GM19351 (cell line): ENCODE measurements at regions not wholly inside any gene's neighbourhood (a gene's known extent, or its start where the extent isn't known, plus 50 kb on each side); places are given as distances from the start of the nearest gene placed in this dataset.

Source experiments
- ATAC-seq: cut with Tn5 transposase; IDR thresholded peaks from one replicate; pipeline ENCODE4 v1.9.1; 2021; ENCODE audit warnings: mild to moderate bottlenecking, moderate library complexity; ENCODE audit not compliant: unreplicated experiment

DNA sequence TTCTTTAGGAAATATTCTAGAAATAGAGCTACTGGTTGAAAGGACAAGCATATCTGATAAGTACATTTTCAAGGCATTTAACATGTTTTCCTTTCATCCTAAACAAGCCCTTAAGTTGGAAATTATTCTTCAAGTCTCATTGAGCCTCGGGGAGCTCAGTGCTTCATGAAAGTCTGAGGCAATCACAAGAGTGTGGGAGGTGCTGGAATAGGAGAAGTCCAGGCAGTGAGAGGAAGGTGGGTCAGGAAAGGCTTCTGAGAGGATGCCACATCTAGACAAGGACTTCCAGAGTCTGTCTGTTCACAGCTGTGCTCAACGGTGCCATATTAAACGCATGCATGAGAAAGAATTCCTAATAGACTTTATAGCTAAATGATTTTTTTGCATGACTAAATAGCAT is 69.8 kb downstream of the CD83 start:
- no peak for ATAC-seq

DNA sequence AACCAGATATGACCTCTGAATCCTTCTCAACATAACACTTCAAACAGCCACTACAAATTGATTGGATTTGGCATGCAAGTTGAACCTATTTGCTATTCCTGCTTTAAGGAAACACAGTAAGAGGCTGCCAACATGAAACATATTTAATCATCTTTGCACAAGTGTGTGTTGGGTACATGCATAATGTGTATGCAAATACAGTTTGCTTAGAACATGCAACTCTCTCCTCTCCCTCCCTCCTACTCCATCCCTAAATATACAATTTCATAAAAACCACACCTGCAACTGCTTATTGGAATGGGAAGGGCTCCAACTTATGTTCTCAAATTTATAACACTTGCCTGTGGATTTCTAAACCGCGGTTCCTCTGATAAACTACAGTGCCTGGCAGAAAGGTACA is 71.5 kb downstream of the CD83 start:
- ATAC-seq = no peak

DNA sequence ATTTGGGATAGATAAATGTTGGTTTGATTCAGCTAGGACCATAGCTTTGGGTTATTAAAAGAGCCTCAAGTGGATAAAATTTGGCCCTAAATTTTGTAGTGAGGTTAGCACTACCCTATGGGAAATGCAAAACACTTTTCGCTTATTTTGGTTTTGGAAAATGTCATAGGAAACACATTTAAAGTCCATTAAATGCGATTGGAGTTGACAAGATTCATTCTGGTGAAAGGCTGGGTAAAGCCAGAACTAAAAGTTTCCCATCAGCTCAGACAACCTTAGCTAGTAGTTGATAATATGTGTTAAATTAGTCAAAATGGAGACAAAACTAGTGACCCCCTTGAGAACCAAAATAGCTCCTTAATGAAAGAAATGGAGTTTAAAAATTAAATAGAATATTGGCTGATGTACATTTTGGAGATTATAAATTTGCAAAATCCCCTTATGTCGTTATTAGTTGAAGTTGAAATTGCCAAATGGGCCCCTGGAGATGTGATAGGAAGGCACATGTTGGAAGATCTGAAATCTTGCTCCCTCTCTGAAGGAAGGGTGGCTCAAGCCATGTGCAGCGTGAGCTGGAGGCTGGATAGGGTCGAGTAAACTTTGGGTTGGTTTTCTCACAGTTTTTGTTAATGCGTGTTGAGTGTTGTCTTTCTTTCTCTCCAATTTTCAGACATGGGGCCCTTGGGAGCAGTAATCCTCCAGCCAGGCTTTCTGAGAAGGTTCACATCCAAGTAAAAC is 72.8 kb downstream of the CD83 start:
- no peak for ATAC-seq

DNA sequence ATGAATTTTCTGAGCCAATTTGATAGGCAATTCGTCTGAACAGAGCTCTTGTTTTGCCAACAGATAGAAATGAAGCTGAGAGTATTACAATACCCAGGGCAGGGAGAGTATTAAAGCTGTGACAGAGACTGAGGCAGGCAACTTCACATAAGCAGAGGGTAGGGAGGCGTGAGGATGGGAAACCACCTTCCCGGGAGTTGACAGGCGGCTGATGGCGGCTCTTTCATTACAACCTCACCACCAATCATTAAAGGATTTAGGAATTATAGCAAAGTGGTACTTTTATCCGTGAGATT is 73.3 kb downstream of the CD83 start:
- ATAC-seq = no peak

DNA sequence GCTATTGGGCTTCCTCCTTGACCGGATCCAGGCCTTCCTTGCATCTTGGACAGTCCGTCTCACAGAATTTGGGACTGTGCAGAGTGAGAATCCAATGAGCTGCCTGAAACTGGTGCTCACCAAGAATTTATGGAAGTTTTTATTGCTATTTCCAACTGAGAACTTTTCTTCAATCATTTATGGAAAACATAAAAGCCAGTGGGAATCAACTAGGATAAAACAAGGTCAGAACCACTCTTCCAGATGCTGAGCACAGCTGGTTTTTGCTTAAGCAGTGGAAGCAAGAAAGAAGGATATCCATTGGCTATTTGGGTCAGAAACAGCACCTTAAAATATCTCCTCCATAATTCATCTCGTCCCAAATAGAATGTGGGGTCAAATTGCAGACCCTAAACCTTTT is 74.2 kb downstream of the CD83 start:
- ATAC-seq = no peak

DNA sequence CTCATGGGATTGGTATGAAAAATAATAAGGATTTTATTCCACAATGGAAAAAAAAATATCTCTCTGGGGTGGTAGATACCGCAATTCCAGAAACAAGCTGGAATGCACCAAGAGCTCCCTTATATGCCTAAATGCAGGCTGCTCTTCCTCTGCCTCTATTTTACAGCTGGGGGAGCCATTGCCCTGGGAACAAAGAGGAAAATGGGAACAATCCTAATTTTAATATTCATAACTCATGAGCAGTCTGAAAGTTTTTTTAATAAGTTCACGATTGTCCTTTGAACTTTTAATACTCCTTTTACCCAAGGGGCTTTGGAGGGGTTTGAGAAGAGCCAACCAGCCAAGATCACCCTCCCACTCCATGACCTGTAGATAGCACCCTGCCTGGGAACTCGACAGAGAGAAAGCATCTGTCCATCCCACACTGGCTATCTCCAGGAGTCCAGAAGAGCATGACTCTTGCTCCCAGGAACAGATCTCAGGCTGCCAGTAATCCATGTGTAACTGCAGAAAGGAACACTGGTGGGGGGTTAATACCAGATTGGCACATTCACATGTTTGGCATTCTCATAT is 74.7 kb downstream of the CD83 start:
- no peak for ATAC-seq

DNA sequence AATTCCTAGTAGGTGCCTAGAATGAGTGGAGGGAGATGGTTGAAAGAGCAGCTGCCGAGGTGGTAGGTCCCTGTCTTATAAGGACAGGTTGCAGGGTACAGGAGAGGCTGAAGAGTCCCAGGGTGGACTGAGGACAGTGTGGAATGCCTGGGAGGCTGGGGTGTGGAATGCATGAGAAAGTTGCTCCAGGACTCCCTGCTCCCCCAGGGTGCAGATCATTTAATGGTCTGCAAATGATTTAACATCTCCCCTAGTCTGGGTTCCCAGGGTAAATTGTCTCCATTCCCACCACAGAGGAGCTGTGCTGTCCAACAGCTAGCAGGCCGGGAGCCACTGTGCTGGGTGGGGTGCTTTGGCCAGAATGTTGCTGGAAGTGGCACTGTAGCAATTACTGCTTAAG is 76.0 kb downstream of the CD83 start:
- no peak for ATAC-seq

DNA sequence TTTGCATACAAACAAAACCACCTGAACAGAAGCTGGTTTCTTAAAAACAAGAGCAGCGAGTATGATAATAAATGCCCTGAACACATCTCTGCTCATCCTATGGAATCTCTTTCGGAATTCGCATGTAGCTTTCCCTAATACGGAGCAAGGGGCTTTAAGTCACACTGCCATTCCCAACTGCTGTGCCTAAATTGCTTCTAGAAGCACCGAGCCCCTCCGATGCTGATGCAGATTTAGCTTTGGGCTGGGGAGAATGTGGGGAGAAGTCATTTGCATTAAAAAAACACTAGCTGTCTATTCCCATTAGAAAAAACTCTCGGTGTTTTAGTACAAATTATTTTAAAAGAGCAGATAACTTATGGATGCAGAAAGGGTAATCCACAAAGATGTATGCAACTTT is 76.9 kb downstream of the CD83 start:
- no peak for ATAC-seq

DNA sequence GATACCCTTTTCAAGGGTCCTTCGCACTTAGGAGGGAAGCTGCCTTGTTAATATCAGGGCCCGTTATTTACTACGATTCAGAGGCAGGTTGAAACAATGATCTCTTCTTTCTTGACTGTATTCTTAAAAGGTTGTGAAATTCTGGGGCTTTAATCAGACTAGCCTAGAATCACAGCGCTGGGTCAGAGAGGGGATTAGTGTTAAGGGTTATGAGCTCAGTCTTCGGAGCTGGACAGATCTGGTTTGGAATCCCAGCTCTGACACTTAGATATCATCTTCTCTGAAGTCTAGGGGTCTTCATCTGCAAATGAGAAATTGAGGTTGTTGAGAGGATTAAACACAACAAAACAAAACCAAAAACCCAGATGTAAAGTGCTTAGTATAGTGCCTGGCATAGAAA is 77.4 kb downstream of the CD83 start:
- ATAC-seq = no peak

DNA sequence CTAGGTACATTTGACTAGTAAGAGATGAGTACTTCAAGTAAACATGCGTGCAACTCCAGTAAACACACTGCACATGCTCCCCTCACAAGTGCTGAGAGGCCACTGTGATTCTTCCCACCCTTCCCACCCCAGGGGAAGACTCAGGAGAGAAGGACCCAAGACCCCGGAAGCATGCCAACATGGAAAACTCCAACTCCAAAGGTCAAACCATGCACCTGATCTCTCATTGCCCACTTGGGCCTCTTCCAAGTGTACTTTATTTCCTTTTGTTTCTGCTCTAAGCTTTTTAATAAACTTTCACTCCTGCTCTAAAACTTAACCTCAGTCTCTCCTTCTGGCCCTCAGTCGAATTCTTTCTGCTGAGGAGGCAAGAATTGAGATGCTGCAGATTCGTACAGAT is 78.5 kb downstream of the CD83 start:
- no peak for ATAC-seq

DNA sequence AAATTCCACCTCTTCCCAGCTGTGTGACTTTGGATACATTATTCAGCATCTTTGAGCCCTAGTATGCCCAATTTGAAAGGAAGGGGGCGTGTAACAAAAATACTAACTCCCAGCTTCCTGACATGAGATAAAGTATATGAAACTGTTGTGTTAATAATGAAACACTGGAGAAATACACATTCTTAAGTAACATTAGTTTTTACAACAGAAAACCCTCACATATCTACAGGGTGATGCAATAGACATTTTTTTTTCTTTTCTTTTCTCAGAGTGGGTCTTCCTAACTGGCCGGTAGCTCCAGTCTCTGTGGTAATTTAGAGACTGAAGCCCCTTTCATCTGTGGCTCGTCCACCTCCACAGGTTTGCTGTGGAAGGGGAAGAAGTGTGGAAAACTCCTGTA is 79.5 kb downstream of the CD83 start:
- ATAC-seq = no peak

DNA sequence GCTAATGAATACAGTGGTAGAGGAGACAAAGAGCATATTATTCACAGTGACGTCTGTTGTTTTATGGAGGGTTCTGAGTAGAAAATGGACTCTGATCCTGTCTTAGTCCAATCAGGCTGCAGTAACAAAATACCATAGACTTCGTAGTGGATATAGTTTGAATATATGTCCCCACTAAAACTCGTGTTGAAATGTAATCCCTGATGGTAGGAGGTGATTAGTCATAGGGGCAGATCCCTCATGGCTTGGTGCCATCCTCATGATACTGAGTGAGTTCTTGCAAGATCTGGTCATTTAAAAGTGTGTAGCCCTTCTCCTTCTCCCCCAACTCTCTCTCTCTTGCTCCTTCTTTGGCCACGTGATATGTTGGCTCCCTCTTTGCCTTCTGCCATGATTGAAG is 82.5 kb downstream of the CD83 start:
- ATAC-seq = no peak

DNA sequence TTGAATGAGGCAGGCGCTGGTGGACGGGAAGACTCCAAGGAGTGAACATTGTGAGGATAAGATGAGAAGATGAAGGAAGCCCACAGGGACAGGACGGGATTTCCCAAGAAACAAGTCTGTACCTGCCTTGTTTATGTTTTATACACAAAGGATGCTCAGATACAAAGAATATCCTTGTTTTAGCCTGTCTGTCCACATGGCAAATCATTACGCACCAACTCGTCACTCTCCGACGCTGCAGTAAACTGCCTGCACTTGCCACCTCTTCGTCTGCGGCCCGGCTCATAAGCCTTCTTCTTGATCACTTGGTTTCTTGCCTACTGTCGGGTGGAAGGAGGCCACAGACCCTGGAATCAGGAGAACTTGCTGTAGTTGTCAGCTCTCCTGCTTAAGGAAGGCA is 85.4 kb downstream of the CD83 start:
- no peak for ATAC-seq

DNA sequence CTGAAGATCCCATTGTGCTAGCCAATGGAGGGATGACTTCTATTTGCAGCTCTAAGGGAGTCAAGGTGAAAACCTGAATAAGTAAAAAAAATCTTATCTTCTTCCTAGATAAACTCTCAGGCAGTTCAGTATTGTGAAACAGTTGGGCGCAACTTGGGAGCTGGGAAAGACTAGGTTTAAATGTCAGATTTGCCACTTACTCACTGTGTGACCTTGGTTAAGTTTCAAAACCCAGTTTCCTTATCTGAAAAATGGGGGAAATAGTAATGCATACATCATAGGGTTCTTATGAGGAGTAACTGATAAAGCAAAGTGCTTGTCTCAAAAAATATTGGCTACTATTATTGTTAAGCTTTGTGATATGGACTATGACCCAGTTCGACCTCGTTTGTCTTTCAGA is 88.8 kb downstream of the CD83 start:
- no peak for ATAC-seq

DNA sequence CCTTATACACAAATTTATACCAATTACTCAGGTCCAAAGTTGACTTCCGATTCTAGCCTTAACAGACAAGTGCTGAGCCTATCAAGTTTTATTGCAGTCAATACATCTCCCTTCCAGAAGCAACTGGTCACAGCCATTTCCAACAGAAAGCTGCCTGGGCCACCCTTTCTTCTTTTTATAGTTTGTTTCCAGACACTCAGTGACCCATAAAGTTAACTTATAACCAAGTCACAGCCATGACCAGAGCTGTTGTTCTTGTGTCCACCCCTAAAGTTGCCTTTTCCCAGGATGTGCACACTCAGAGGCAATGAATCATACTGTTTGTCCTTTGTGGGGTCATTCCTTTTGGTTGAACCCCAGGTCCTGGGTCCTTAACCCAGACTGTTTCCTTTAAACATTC is 89.9 kb downstream of the CD83 start:
- ATAC-seq = no peak

DNA sequence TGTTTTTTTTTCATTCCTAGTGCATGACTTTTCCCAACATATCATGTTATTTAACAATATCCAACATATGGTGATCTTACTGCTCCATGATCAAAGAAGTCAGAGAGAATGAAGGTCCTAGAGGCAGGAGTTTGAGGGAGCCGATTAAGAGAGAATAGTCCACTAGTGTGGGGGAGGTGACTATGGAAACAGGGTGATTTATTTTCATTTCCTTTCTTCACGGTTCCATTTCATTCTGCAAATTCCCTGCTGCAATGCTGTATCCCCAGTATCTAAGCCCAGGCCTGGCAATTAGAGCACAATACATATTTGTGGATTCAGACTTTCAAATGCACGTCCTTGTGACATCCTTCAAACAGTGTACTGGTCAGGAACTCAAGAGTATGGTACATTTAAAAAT is 91.4 kb downstream of the CD83 start:
- no peak for ATAC-seq

DNA sequence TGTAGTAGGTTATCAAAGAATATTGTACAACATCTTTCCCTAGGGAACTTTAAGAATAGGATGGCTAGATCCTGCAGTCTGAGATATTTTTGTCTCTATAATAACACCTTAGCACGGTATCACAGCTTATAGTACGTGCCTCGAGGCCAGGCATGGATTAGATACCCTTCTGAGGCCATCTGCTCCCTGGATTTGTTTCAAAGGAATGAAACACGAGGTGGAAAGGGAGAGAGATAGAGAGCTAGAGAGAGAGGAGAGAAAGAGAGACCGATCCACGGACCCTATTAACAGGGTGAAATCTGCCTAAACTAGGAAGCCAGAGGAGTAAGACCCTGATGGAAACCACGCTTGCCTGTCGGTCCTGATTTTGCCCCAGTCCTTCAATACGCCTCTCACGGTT is 92.5 kb downstream of the CD83 start:
- no peak for ATAC-seq

DNA sequence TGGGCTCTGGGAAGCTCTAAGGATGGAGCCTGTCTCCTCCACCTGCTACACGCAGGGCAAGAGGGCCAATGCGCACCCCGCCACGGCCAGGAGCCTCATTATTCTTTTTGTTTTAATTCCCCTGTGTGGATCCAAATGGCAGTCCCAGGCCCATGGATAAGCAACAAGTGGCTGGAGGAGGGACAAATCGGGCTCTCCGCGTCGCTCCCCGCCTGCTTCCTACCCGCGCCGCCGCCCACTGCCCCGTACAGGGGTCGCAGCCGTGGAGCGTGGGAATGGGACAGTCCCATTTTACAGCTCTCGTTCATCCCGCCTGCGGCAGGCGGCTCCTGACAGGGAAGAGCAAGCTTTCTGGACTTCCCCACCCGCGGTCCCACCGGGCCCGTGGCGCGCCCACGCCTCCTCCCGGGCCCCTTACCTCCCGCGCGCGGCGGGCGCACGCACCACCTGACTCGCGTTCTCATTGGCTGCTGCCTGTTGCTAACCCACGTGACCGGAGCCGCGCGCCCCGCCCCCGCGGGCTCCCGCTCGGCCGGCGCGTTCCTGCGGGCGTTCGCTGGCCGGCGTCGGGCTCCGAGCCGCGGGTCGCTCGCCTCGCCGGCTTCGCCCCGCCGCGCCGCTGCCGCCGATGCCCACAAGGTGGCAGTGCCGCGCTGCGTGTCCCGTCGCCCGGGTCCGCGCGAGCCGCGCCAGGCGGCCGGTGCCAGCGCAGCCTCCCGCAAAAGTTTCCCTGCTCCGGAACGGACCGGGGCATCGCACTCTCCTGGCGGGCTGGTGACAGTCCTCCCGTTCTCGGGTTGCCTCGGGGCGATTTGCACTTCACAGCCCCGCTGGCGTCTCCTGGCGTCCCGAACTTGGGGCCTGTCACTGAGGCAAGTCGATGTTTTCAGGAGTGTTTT is 93.3 kb downstream of the CD83 start:
- ATAC-seq = peak; percentile 90

DNA sequence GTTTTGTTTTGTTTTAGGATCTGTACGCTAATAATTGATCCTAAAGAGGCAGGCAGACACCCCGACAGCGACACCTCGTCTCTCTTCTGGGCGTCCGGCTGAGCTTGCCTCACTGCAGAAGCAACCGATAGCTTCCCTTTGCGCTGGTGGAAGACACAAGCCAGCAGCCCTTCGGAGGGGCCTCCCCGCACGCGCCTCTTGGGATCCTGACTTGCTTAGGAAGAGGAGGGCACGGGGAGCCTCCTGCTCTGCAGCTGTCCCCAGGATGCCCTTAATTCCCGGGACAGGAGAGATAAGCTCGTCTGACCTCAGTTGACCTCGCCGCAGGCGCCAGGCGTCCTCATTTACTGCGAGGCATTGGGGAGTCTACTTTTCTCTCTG is 94.0 kb downstream of the CD83 start:
- ATAC-seq = no peak

DNA sequence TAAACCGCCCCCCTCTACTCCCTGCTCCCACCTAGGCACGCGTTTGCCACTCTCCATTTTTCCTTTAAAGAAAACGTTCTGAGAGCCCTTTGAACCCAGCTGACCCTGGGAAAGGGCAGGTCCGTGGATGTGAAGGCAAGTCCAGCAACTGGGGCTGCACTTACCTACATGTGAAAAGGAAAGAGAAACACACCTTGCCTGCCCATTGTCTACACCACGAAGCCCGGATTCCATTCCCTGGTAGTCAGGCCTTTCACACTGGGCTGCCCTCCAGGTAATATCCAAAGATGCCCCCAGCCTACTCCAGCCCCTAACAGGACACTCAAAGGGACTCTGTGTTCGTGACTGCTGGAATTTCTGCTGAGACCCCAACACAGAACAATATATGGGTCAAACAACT is 94.4 kb downstream of the CD83 start:
- ATAC-seq = no peak

DNA sequence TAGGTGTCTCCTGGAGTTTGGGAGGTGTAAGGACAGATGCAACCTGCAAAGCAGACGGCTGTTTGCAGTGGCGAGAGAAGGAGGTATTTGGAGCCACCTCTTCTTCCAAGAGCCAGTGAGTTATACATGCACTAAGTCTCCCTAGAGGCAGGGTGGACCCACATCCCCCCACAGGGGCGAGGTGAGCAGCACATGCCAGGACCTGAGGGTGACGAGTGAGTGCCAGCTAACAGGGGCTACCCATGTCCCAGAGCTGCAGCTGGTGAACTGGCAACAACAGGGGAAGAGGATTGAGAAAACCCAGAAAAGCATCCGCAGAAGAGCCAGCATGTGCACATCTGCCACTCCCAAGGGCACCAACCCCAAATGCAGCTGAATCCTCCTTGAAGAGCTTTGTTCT is 95.1 kb downstream of the CD83 start:
- ATAC-seq = no peak

DNA sequence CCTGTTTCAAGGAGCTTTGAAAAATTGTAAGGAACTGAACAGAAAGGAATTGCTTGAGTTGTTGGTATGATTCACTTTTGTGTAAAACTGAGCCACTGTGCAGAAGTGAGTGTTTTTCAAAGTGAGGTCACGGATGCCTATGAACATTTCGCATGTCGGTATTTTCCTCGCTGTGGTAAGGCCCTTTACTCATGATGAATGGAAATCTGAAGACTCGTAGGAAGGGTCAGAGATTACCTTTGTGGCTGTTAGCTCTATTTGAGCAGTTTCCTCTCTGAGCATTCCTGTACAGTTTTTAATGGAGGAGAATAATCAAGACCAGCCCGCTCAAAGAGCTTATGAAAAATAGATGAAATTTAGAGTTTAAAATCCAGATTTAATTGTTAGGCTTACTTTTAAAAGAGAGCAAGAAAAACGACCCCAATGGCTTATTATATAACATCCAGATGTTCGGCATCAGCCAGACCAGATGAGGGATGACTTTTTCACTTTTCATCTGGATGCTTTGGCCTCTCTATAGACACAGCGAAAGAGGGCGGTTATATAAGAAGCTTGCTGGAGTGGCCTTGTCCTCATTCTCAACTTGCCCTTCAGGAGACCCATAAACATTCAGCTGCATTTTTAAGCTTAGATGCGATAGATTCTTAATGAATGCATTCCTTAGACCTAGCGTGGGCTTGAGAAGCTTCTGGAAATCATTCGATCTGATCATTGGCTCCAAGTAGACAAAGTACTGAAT is 99.5 kb downstream of the CD83 start:
- no peak for ATAC-seq
